Retina (tissue), 1 donor: ENCODE measurements at regions not wholly inside any gene's neighbourhood (a gene's known extent, or its start where the extent isn't known, plus 50 kb on each side); places are given as distances from the start of the nearest gene placed in this dataset.
"Not testable (repeated sequence)": the region's sequence is repeated elsewhere in the genome, so short reads cannot be mapped to it uniquely, and the experiment has no call there.

Experiments used
- DNase-seq: peaks from one replicate; pipeline ENCODE4 v3.0.0-alpha.2; 2016

- no peak for DNase-seq
These were observed 542.6 kb downstream of the TMEM114 start for GRCh38 chr16:8047736-8048135.

GRCh38 chr16:8044796-8045195 lies 545.5 kb downstream of the TMEM114 start:
- DNase-seq, result no peak

GRCh38 chr16:8032406-8032805 lies 557.9 kb downstream of the TMEM114 start:
- DNase-seq, result no peak

GRCh38 chr16:8030004-8030403 lies 560.3 kb downstream of the TMEM114 start:
- not testable (repeated sequence) for DNase-seq

GRCh38 chr16:8026450-8026849 lies 563.9 kb downstream of the TMEM114 start:
- DNase-seq, result peak; percentile 5

GRCh38 chr16:8023326-8023725 lies 567.0 kb downstream of the TMEM114 start:
- no peak for DNase-seq

GRCh38 chr16:8005096-8005860 lies 585.0 kb downstream of the TMEM114 start:
- DNase-seq, result peak; percentile 16

GRCh38 chr16:7998789-7999453 lies 591.4 kb downstream of the TMEM114 start:
- no peak for DNase-seq

GRCh38 chr16:7997966-7998365 lies 592.3 kb downstream of the TMEM114 start:
- no peak for DNase-seq

- DNase-seq, result no peak
These were observed 597.7 kb downstream of the TMEM114 start for GRCh38 chr16:7992616-7993015.

- no peak for DNase-seq
These were observed 599.6 kb downstream of the TMEM114 start for GRCh38 chr16:7990626-7991260.

- DNase-seq, result no peak
These were observed 606.6 kb downstream of the TMEM114 start for GRCh38 chr16:7983676-7984075.

- no peak for DNase-seq
These were observed 610.2 kb downstream of the TMEM114 start for GRCh38 chr16:7980133-7980483.

- no peak for DNase-seq
These were observed 610.7 kb downstream of the TMEM114 start for GRCh38 chr16:7979448-7980132.

- no peak for DNase-seq
These were observed 613.7 kb downstream of the TMEM114 start for GRCh38 chr16:7976563-7976962.

- DNase-seq, result no peak
These were observed 614.2 kb downstream of the TMEM114 start for GRCh38 chr16:7976125-7976524.

- no peak for DNase-seq
These were observed 622.3 kb downstream of the TMEM114 start for GRCh38 chr16:7967996-7968509.

- no peak for DNase-seq
These were observed 625.6 kb downstream of the TMEM114 start for GRCh38 chr16:7964744-7965143.

- peak; percentile 29 for DNase-seq
These were observed 626.1 kb downstream of the TMEM114 start for GRCh38 chr16:7964167-7964566.

GRCh38 chr16:7962091-7962879 lies 628.0 kb downstream of the TMEM114 start:
- DNase-seq, result no peak

- no peak for DNase-seq
These were observed 624.5 kb downstream of the RBFOX1 start for GRCh38 chr16:7957151-7957550.

- no peak for DNase-seq
These were observed 620.7 kb downstream of the RBFOX1 start for GRCh38 chr16:7953360-7953759.
